ENCODE measurements at regions not wholly inside any gene's neighbourhood (a gene's known extent, or its start where the extent isn't known, plus 50 kb on each side); places are given as distances from the start of the nearest gene placed in this dataset.
"Not testable (repeated sequence)": the region's sequence is repeated elsewhere in the genome, so short reads cannot be mapped to it uniquely, and the experiment has no call there.

DNA sequence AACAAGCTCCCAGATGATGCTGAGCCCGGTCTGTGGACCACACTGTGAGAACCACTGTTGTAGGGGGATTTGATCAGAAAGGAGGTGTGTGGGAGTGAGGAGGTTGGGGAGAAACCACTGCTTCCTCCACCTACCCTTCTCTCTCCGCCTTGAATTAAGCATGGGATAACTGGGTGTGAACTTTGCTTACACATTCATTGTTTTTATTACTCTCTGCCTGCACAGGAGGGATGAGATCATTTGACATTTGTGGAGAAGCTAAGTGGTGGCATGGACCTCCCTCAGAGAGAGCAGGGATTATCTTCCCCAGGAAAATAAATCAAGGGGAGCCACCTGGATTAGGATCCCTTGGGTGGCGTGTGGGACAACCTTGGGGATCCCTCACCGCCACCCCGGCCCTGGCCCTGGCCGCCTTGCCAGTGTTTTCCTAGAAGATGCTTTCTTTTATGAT lies 212.1 kb upstream of the ATP6AP2 start:
- TF ChIP-seq, protein P1, sequence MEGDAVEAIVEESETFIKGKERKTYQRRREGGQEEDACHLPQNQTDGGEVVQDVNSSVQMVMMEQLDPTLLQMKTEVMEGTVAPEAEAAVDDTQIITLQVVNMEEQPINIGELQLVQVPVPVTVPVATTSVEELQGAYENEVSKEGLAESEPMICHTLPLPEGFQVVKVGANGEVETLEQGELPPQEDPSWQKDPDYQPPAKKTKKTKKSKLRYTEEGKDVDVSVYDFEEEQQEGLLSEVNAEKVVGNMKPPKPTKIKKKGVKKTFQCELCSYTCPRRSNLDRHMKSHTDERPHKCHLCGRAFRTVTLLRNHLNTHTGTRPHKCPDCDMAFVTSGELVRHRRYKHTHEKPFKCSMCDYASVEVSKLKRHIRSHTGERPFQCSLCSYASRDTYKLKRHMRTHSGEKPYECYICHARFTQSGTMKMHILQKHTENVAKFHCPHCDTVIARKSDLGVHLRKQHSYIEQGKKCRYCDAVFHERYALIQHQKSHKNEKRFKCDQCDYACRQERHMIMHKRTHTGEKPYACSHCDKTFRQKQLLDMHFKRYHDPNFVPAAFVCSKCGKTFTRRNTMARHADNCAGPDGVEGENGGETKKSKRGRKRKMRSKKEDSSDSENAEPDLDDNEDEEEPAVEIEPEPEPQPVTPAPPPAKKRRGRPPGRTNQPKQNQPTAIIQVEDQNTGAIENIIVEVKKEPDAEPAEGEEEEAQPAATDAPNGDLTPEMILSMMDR (conservative IDR thresholded peaks at IDR 0.05; ENCODE audit: low read length) = no peak
- no peak overlapping the region for H3K4me3 ChIP-seq (ENCODE audit: low read length)
- DNase-seq (ENCODE audit: low read depth) = no peak

DNA sequence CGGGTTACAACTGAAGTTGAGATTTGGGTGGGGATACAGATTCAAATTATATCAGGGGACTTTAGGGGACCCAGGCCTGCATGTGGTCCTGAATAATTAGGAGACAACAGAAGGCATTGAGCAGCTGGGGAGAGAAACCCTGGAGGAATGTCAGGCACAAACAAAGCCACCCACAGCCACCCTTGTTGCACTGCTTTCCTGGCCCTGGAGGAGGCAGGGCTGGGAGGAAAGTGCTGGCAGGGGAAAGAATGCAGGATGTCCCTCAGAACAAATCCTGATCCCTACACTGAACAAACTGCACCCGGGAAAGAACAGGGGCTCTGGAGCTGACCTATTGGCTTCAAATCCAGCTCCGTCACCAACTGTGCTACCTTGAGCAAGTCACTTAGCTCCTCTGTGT lies 214.1 kb upstream of the ATP6AP2 start:
- TF ChIP-seq, protein P1 (conservative IDR thresholded peaks at IDR 0.05; ENCODE audit: low read length) = no peak
- no peak overlapping the region for H3K4me3 ChIP-seq (ENCODE audit: low read length)
- DNase-seq (ENCODE audit: low read depth) = no peak

DNA sequence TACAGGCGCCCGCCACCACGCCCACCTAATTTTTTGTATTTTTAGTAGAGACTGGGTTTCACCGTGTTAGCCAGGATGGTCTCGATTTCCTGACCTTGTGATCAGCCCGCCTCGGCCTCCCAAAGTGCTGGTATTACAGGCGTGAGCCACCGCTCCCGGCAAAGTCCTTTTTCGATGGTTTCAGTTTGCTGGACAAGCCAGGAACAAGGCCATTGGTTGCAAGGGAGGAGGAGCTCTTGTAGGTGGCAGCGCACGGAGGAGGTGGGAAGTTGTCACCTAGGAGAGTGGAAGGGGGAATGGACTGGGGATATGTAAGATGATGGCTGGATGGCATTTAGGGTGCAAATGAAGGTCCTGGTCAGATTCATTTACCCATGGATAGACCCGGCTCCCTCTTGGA lies 218.5 kb upstream of the ATP6AP2 start:
- not testable (repeated sequence) for DNase-seq (ENCODE audit: low read depth); H3K4me3 ChIP-seq (ENCODE audit: low read length)

DNA sequence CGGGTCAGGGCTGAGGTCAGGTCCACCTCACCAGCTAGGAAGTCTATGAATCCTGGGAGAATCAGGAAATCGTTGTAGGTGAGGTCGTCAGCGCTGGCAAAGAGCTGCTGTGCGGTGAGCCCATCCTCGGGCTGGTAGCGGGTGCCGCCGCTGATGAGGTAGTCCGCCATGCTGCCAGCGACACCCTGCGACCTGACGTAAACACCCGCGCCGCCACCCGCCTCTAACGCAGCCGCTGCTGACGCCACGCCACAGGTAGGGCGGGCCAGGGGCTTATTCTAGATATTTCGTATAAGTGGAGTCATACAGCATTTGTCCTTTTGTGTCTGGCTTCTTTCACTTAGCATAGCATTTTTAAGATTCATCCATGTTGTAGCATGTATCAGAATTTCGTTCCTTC lies 220.2 kb upstream of the ATP6AP2 start:
- no peak overlapping the region for H3K4me3 ChIP-seq (ENCODE audit: low read length)
- TF ChIP-seq, protein P1 (conservative IDR thresholded peaks at IDR 0.05; ENCODE audit: low read length) = no peak
- no peak for DNase-seq (ENCODE audit: low read depth)

DNA sequence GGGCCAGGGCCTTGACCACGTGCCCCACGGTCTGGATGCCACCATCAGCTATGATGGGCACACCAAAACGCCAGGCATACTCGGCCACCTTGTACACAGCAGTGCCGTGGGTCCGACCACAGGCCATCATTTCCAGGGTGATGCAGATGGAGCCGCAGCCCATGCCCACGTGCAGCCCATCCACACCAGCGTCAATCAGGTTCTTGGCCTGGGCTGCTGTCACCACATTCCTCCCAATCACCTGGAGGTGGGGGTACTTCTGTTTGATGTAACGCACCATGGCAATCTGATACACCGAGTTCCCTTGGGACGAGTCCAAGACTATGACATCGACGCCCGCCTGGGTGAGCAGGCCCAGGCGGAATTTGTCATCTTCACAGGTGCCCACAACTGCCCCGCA lies 221.2 kb upstream of the ATP6AP2 start:
- no peak for DNase-seq (ENCODE audit: low read depth)
- H3K4me3 ChIP-seq (ENCODE audit: low read length) = no peak overlapping the region
- TF ChIP-seq, protein P1 (conservative IDR thresholded peaks at IDR 0.05; ENCODE audit: low read length) = no peak

DNA sequence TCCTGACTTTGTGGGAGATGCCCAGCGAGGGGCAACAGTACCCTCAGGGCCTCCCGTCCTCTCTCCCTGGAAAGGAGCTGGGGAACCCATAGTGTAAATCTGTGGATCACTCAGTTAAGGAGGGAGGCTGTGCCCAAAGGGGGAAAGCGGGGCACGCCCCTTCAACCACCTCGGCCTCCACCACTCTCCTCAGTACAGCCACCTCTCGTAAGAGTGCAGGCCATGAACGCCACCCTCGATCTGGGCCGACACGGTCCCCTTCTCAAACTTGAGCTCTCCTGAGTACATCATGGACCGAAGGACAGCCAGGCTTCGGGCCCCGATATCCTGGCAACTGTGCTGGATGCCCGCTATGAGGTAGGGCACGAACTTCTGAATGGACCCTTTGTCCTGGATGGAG lies 221.8 kb upstream of the ATP6AP2 start:
- TF ChIP-seq, protein P1 (conservative IDR thresholded peaks at IDR 0.05; ENCODE audit: low read length) = no peak
- H3K4me3 ChIP-seq (ENCODE audit: low read length) = no peak overlapping the region
- no peak for DNase-seq (ENCODE audit: low read depth)

DNA sequence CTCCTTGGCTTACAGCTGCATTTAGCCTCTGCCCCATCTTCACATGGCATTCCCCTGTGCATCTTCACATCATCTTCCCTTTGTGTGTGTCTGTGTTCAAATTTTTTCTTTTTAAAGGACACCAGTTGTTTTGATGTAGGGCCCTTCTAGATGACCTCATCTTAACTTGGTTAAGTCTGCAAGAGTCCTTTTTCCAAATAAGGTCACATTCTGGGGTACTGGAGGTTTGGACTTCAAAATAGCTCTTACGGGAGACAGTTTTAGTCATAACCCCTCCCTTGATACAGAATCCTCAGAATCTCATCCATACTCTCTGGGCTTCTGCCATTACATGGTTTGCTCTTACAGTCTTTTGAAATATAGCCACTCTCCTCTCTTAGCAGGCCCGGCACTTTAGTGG lies 231.5 kb upstream of the ATP6AP2 start:
- no peak overlapping the region for H3K4me3 ChIP-seq (ENCODE audit: low read length)
- no peak for DNase-seq (ENCODE audit: low read depth)
- TF ChIP-seq, protein P1 (conservative IDR thresholded peaks at IDR 0.05; ENCODE audit: low read length) = no peak

DNA sequence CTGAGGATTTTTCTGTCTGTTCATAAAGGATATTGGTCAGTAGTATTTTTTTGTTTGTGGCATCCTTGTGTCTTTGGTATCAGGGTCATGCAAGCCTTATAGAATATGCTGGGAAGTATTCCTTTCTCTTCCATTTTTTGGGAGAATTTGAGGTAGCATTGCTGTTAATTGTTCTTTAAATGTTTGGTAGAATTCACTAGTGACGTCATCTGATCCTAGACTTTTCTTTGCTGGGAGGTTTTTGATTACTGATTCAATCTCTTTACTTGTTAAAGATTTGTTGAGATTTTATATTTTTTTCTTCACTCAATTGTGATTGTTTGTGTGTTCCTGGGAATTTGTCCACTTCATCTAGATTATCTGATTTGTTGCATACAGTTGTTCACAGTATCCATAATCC lies 234.4 kb upstream of the ATP6AP2 start:
- no peak overlapping the region for H3K4me3 ChIP-seq (ENCODE audit: low read length)
- DNase-seq (ENCODE audit: low read depth) = no peak
- TF ChIP-seq, protein P1 (conservative IDR thresholded peaks at IDR 0.05; ENCODE audit: low read length) = no peak

All from AG10803 (cell line).